ENCODE measurements at regions not wholly inside any gene's neighbourhood (a gene's known extent, or its start where the extent isn't known, plus 50 kb on each side); places are given as distances from the start of the nearest gene placed in this dataset.
"Not testable (repeated sequence)": the region's sequence is repeated elsewhere in the genome, so short reads cannot be mapped to it uniquely, and the experiment has no call there.

GRCh38 chr4:164595751-164596150, 158.2 kb upstream of the SMIM31 start:
- peaks cover 0 to 4% (median 0%) of the 10 kb centered on the region in 12 donors for H3K9me3 ChIP-seq
- DNase-seq (no peak), ATAC-seq (no peak)
- WGBS, 4 donors = 67 to 81% (median 76%) methylated on average over 4 of the region's 4 CpGs
- no peaks in the 10 kb centered on the region for H3K4me1 ChIP-seq
- H3K36me3 ChIP-seq = no peaks in the 10 kb centered on the region
- no peaks in the 10 kb centered on the region for H3K27me3 ChIP-seq
- intact Hi-C loops (cut with DNase I) = no loop called here
- H3K27ac ChIP-seq = no peak overlapping the region
- H3K4me3 ChIP-seq = no peak overlapping the region
- no peak for TF ChIP-seq POLR2A (IDR thresholded peaks at IDR 0.05)
- no peak for TF ChIP-seq CTCF (IDR thresholded peaks at IDR 0.05)

DNA sequence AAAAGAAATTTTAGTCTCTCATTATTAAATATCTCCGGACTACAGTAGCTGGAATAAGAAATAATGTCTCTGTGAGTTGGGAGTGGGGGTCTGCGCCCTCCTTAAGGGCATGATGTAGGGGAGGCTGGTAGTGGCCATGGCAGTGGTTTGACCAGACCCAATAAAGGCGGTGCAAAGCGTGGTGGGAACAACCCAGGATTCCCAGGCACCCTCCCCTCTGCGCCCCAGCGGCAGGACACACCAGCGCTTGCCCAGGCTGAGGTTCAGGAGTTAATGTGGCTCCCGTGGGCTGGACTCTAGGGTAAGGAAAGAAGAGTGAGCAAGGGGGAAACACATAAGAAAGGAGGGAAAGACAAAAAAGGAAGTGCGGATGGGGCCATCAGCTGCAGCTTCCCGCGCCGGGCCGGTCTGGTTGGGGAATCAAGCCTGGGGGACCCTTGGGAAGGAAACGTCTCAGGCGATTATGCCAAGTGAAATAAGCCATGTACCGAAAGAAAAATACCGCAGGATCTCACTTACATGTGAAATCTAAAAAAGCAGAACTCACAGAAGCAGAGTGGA, 157.5 kb upstream of the SMIM31 start:
- no peaks in the 10 kb centered on the region for H3K36me3 ChIP-seq
- intact Hi-C loops (cut with DNase I) = no loop called here
- ATAC-seq (no peak), DNase-seq (no peak)
- no peak for TF ChIP-seq POLR2A (IDR thresholded peaks at IDR 0.05)
- TF ChIP-seq CTCF (IDR thresholded peaks at IDR 0.05) = no peak
- H3K4me1 ChIP-seq = no peaks in the 10 kb centered on the region
- no peaks in the 10 kb centered on the region for H3K27me3 ChIP-seq
- H3K4me3 ChIP-seq = no peak overlapping the region
- H3K27ac ChIP-seq = no peak overlapping the region
- WGBS, 4 donors = 83 to 86% (median 86%) methylated on average over 17 of the region's 17 CpGs
- peaks cover 0 to 11% (median under 1%) of the 10 kb centered on the region in 12 donors for H3K9me3 ChIP-seq

DNA sequence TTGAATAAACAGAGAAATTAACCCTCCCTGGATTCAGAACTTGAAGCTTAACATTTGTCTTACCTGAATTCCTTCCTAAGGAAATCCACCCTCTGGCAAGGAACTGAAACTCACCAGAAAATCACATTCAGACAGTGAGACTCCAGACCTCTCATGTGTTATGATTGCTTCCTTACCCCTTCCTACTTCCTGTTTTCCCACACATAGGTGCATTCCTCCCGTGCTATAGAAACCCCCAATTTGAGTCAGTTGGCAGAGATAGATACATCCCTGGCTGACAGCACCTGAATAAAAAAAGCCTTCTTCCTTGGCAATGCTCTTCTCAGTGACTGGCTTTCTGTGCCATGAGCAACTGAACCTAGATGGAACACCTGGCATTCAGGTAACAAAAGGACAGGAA, 157.0 kb upstream of the SMIM31 start:
- no peaks in the 10 kb centered on the region for H3K4me1 ChIP-seq
- WGBS, 4 donors = 34 to 57% (median 50%) methylated on average over 1 of the region's 1 CpG
- TF ChIP-seq POLR2A (IDR thresholded peaks at IDR 0.05) (no peak), CTCF (IDR thresholded peaks at IDR 0.05) (no peak)

DNA sequence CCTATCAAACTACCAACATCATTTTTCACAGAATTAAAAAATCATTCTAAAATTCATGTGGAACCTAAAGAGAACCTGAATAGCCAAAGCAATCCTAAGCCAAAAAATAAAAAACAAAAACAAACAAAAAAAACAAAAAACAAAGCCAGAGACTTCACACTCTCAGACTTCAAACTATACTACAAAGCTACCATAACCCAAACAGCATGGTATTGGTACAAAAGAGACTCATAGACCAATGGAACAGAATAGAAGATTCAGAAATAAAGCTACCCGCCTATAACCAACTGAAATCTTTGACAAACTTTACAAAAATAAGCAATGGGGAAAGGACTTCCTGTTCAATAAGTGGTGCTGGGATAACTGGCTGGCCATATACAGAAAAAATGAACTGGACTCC, 152.3 kb upstream of the SMIM31 start:
- no peaks in the 10 kb centered on the region for H3K36me3 ChIP-seq
- H3K27ac ChIP-seq = no peak overlapping the region
- H3K4me3 ChIP-seq = no peak overlapping the region
- peaks cover 0 to 30% (median 11%) of the 10 kb centered on the region in 12 donors for H3K9me3 ChIP-seq
- intact Hi-C loops (cut with DNase I) = no loop called here
- no peak for TF ChIP-seq POLR2A (IDR thresholded peaks at IDR 0.05)
- no peak for TF ChIP-seq CTCF (IDR thresholded peaks at IDR 0.05)
- WGBS, 4 donors = 45 to 50% (median 48%) methylated on average over 1 of the region's 1 CpG
- ATAC-seq (no peak), DNase-seq (no peak)
- H3K27me3 ChIP-seq = no peaks in the 10 kb centered on the region
- no peaks in the 10 kb centered on the region for H3K4me1 ChIP-seq

More for the DNA sequence above, 157.0 kb upstream of the SMIM31 start:
- intact Hi-C loops (cut with DNase I) = no loop called here
- Histone ChIP-seq H3K9me3 (peaks cover 0 to 16% (median 5%) of the 10 kb centered on the region in 12 donors), H3K27me3 (no peaks in the 10 kb centered on the region), H3K27ac (no peak overlapping the region), H3K36me3 (no peaks in the 10 kb centered on the region), H3K4me3 (no peak overlapping the region)
- ATAC-seq (no peak), DNase-seq (no peak)

DNA sequence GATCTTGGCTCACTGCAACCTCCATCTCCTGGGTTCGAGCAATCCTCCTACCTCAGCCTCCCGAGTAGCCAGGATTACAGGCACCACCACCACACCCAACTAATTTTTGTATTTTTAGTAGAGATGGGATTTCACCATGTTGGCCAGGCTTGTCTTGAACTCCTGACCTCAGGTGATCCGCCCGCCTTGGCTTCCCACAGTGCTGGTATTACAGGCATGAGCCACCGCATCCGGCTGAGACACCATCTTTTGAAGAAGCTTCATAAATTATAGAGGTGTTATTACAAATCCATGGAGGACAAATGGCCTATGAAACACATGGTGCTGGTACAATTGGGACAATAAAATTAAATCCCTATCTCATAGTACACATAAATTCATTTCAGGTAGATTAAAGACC, 148.1 kb upstream of the SMIM31 start:
- H3K27me3 ChIP-seq; DNase-seq; intact Hi-C loops (cut with DNase I); ATAC-seq; H3K27ac ChIP-seq; H3K4me3 ChIP-seq; H3K4me1 ChIP-seq; H3K36me3 ChIP-seq: not testable (repeated sequence)
- peaks cover 0 to 26% (median 9%) of the 10 kb centered on the region in 12 donors for H3K9me3 ChIP-seq
- WGBS, 4 donors = 71 to 76% (median 72%) methylated on average over 6 of the region's 6 CpGs

Data from heart left ventricle (tissue), 16 donors.